K562 (cell line): ENCODE measurements at regions not wholly inside any gene's neighbourhood (a gene's known extent, or its start where the extent isn't known, plus 50 kb on each side); places are given as distances from the start of the nearest gene placed in this dataset.
"Not testable (repeated sequence)": the region's sequence is repeated elsewhere in the genome, so short reads cannot be mapped to it uniquely, and the experiment has no call there.

Experiments used
- ARID1B ChIP-seq: fragments of 450-650 bp; IDR thresholded peaks from 2 replicates; pipeline ENCODE4 v1.6.1; 2016; ENCODE audit warnings: antibody characterized with exemption, mild to moderate bottlenecking, inconsistent platforms
- CBX1 ChIP-seq: sonication (generic); IDR thresholded peaks from 2 replicates; pipeline ENCODE4 v1.6.1; 2016; ENCODE audit warnings: antibody characterized with exemption, low read depth, mild to moderate bottlenecking
- CBX2 ChIP-seq: fragments of 200-600 bp; sonication (generic); IDR thresholded peaks from one replicate; pipeline ENCODE4 v1.6.1; 2012; ENCODE audit warnings: mild to moderate bottlenecking, low read length, inconsistent platforms; ENCODE audit not compliant: insufficient read depth, poor library complexity, severe bottlenecking
- CREB5 ChIP-seq: fragments of 250-450 bp; sonication (Bioruptor Pico); IDR thresholded peaks from 2 replicates; pipeline ENCODE4 v1.5.0; 2020; ENCODE audit warnings: mild to moderate bottlenecking
- CTCF ChIP-seq, 3 experiments: IDR thresholded peaks in 2 of 3; conservative IDR thresholded peaks in 1 of 3; 2 replicates each; pipeline ENCODE4 v1.5.1; 2011 to 2012; ENCODE audit warnings: low read length in 3 of 3, mild to moderate bottlenecking in 3 of 3, control low read depth in 2 of 3, improper control_type of control experiment in 1 of 3, inconsistent platforms in 1 of 3, low read depth in 1 of 3, mixed read lengths in 1 of 3, moderate library complexity in 1 of 3; ENCODE audit not compliant: insufficient read depth in 2 of 3
- E2F1 ChIP-seq: sonication (generic); formaldehyde crosslinking; IDR thresholded peaks from 2 replicates; pipeline ENCODE4 v1.8.1; 2023; ENCODE audit warnings: mild to moderate bottlenecking, missing genetic modification reagents, moderate library complexity
- HDGF ChIP-seq: fragments of 450-650 bp; IDR thresholded peaks from 2 replicates; pipeline ENCODE4 v1.6.1; 2016
- MXI1 ChIP-seq: IDR thresholded peaks from 2 replicates; pipeline ENCODE4 v1.6.1; 2011; ENCODE audit warnings: low read depth, mild to moderate bottlenecking, improper control_type of control experiment, low read length
- NFIC ChIP-seq: fragments of 450-650 bp; IDR thresholded peaks from 2 replicates; pipeline ENCODE4 v1.6.1; 2017; ENCODE audit warnings: mild to moderate bottlenecking, inconsistent platforms
- THAP7 ChIP-seq: fragments of 250-450 bp; sonication (Bioruptor Pico); IDR thresholded peaks from 2 replicates; pipeline ENCODE4 v1.5.0; 2021
- YY1 ChIP-seq, 3 experiments: IDR thresholded peaks; 2 replicates each; pipeline ENCODE4 v1.6.1; 2011; ENCODE audit warnings: low read length in 2 of 3, mild to moderate bottlenecking in 2 of 3, moderate library complexity in 2 of 3, borderline replicate concordance in 1 of 3, control low read depth in 1 of 3, low read depth in 1 of 3; ENCODE audit not compliant: insufficient read depth in 3 of 3, insufficient replicate concordance in 2 of 3, control insufficient read depth in 1 of 3, insufficient read length in 1 of 3; ENCODE audit errors: extremely low read depth in 1 of 3
- ZBTB33 ChIP-seq: sonication (generic); formaldehyde crosslinking; IDR thresholded peaks from 2 replicates; pipeline ENCODE4 v1.8.1; 2023; ENCODE audit warnings: mild to moderate bottlenecking, missing genetic modification reagents
- ZNF253 ChIP-seq: fragments of 250-450 bp; sonication (Bioruptor Pico); conservative IDR thresholded peaks from 2 replicates; pipeline ENCODE4 v1.6.1; 2021; ENCODE audit warnings: mild to moderate bottlenecking

- TF ChIP-seq THAP7 (CRISPR knock-in tag); ZBTB33 (CRISPR knock-in tag); HDGF; CREB5 (CRISPR knock-in tag); YY1 (IDR thresholded peaks at IDR 0.05; ENCODE audit: borderline replicate concordance in 1 of 3, control insufficient read depth in 1 of 3, extremely low read depth in 1 of 3, insufficient read depth in 3 of 3, insufficient read length in 1 of 3, insufficient replicate concordance in 2 of 3, low read depth in 1 of 3, low read length in 2 of 3); E2F1 (CRISPR knock-in tag); ARID1B; ZNF253 (CRISPR knock-in tag); NFIC; CBX1; CTCF (IDR thresholded peaks at IDR 0.05 in 2 of 3, conservative IDR thresholded peaks at IDR 0.05 in 1 of 3; ENCODE audit: insufficient read depth in 2 of 3, low read depth in 1 of 3, low read length in 3 of 3); CBX2; MXI1: not testable (repeated sequence)
Measured at GRCh38 chr2:32879943-32880342, 66.8 kb upstream of the LTBP1 start.
